GM12878 (cell line): ENCODE measurements at regions not wholly inside any gene's neighbourhood (a gene's known extent, or its start where the extent isn't known, plus 50 kb on each side); places are given as distances from the start of the nearest gene placed in this dataset.

Source experiments
- ATAC-seq: fragments of 200-7000 bp; cut with Tn5 transposase; 3 replicates; pipeline ENCODE4 v1.9.1; 2020; ENCODE audit warnings: mild to moderate bottlenecking, moderate library complexity
- BruUV-seq: library from RNA; stranded (reverse); fragments of 400-500 nt; replicated peaks from 2 replicates; lab custom pipeline; 2021; lab: Mats Ljungman, UMichigan
- CTCF ChIA-PET: fragments of 300-600 bp; sonication (Branson Sonifier 250); formaldehyde crosslinking; extraction: SDS; loops from one replicate; lab custom pipeline; 2021; ENCODE audit warnings: inconsistent platforms; lab: Yijun Ruan, JAX
- POLR2A ChIA-PET: fragments of 350-600 bp; formaldehyde crosslinking; extraction: SDS; loops from one replicate; lab custom pipeline; 2021; ENCODE audit warnings: inconsistent platforms; lab: Charles Lee
- RAD21 ChIA-PET: fragments of 300-600 bp; sonication (Branson Sonifier 250); formaldehyde crosslinking; loops from one replicate; lab custom pipeline; 2023; ENCODE audit warnings: antibody characterized with exemption; ENCODE audit not compliant: unreplicated experiment; lab: Charles Lee
- SMC1A ChIA-PET: fragments of 300-600 bp; sonication (Branson Sonifier 250); formaldehyde crosslinking; loops from one replicate; lab custom pipeline; 2023; ENCODE audit not compliant: unreplicated experiment, uncharacterized antibody; lab: Charles Lee
- DNase-seq: peaks from one replicate; pipeline ENCODE4 v3.0.0-alpha.2; 2011; ENCODE audit warnings: low read depth, low spot score
- FAIRE-seq: peaks from 3 replicates; lab custom pipeline; 2011; peaks lifted over from hg19 to GRCh38; lab: Jason Lieb, UNC
- H2AFZ ChIP-seq: 2 replicates; pipeline ENCODE4 v1.6.0; 2011; ENCODE audit warnings: low read depth, low read length, control low read depth; ENCODE audit not compliant: control insufficient read depth
- H3K27ac ChIP-seq: 2 replicates; pipeline ENCODE4 v1.5.1; 2011; ENCODE audit warnings: control low read depth; ENCODE audit not compliant: control insufficient read depth, insufficient read depth
- H3K27me3 ChIP-seq, 2 experiments: replicated peaks in 1 of 2; 2 replicates each; pipeline versions ENCODE4 v1.6.0 to v1.6.1; 2011; ENCODE audit warnings: low read length in 1 of 2; ENCODE audit not compliant: control insufficient read depth in 2 of 2, insufficient read depth in 2 of 2
- H3K36me3 ChIP-seq, 2 experiments: 2 replicates each; pipeline ENCODE4 v1.5.1; 2011; ENCODE audit warnings: low read length in 1 of 2; ENCODE audit not compliant: control insufficient read depth in 2 of 2, insufficient read depth in 2 of 2
- H3K4me1 ChIP-seq: 2 replicates; pipeline ENCODE4 v1.6.1; 2011; ENCODE audit warnings: mild to moderate bottlenecking, low read length, moderate library complexity, mixed read lengths; ENCODE audit not compliant: control insufficient read depth, insufficient read depth
- H3K4me2 ChIP-seq: 2 replicates; pipeline ENCODE4 v1.6.0; 2011; ENCODE audit warnings: control low read depth; ENCODE audit not compliant: control insufficient read depth, insufficient read depth
- H3K4me3 ChIP-seq: fragments of 200-600 bp; sonication (generic); 2 replicates; pipeline ENCODE4 v1.5.1; 2016
- H3K79me2 ChIP-seq: 2 replicates; pipeline ENCODE4 v1.6.0; 2011; ENCODE audit warnings: low read length; ENCODE audit not compliant: control insufficient read depth, insufficient read depth
- H3K9ac ChIP-seq: 2 replicates; pipeline ENCODE4 v1.8.0; 2011; ENCODE audit warnings: low read length, control low read depth, mixed read lengths; ENCODE audit not compliant: control insufficient read depth, insufficient read depth
- H3K9me3 ChIP-seq: replicated peaks from 3 replicates; pipeline ENCODE4 v1.5.1; 2011; ENCODE audit warnings: mild to moderate bottlenecking, low read length; ENCODE audit not compliant: control insufficient read depth, insufficient read depth
- H4K20me1 ChIP-seq: 2 replicates; pipeline ENCODE4 v1.6.0; 2011; ENCODE audit not compliant: control insufficient read depth, insufficient read depth
- BACH1 ChIP-seq: fragments of 450-650 bp; IDR thresholded peaks from 2 replicates; pipeline ENCODE4 v1.6.1; 2017; ENCODE audit warnings: mild to moderate bottlenecking, borderline replicate concordance
- BRCA1 ChIP-seq: IDR thresholded peaks from 2 replicates; pipeline ENCODE4 v1.6.1; 2011; ENCODE audit warnings: low read depth, low read length, improper control_type of control experiment
- CEBPB ChIP-seq, 2 experiments: fragments of 150-350 bp in 1 of 2; IDR thresholded peaks; 2 replicates each; pipeline ENCODE4 v1.6.1; 2012 to 2014; ENCODE audit warnings: low read depth in 2 of 2, low read length in 2 of 2, borderline replicate concordance in 1 of 2, inconsistent platforms in 1 of 2
- DPF2 ChIP-seq: fragments of 450-650 bp; IDR thresholded peaks from 2 replicates; pipeline ENCODE4 v1.6.1; 2017; ENCODE audit warnings: mild to moderate bottlenecking
- GABPA ChIP-seq: IDR thresholded peaks from 2 replicates; pipeline ENCODE4 v1.6.1; 2014; ENCODE audit warnings: antibody characterized with exemption, low read depth, mild to moderate bottlenecking, inconsistent platforms
- NRF1 ChIP-seq: conservative IDR thresholded peaks from 2 replicates; pipeline ENCODE4 v1.6.1; 2011; ENCODE audit warnings: mild to moderate bottlenecking, low read depth, low read length, improper control_type of control experiment
- RFX5 ChIP-seq: IDR thresholded peaks from 2 replicates; pipeline ENCODE4 v1.6.1; 2011; ENCODE audit warnings: low read depth, low read length, improper control_type of control experiment
- SMC3 ChIP-seq: IDR thresholded peaks from 2 replicates; pipeline ENCODE4 v1.6.1; 2011; ENCODE audit warnings: low read length, improper control_type of control experiment, borderline replicate concordance
- SPI1 ChIP-seq: IDR thresholded peaks from 2 replicates; pipeline ENCODE4 v1.6.1; 2011; ENCODE audit warnings: low read depth, mild to moderate bottlenecking, low read length, moderate library complexity, borderline replicate concordance; ENCODE audit not compliant: insufficient read depth
- TARDBP ChIP-seq: IDR thresholded peaks from 2 replicates; pipeline ENCODE4 v1.6.1; 2016; ENCODE audit warnings: borderline replicate concordance
- ZNF622 ChIP-seq: fragments of 450-650 bp; IDR thresholded peaks from 2 replicates; pipeline ENCODE4 v1.6.1; 2017; ENCODE audit warnings: mild to moderate bottlenecking, inconsistent platforms
- WGBS: methylation state at CpG from one replicate; pipeline ENCODE4 v1.1.6; 2016; ENCODE audit warnings: low lambda C conversion rate; ENCODE audit not compliant: insufficient replicate concordance, insufficient coverage; ENCODE audit errors: missing lambda C conversion rate; 5-methylcytosine and 5-hydroxymethylcytosine counted together
- in situ Hi-C: fragments of 300-500 bp; cut with MboI; formaldehyde crosslinking; loops from 9 replicates; pipeline ENCODE4 v1.14.3; 2018; ENCODE audit warnings: mixed read lengths
- intact Hi-C: fragments of 100-400 bp; cut with micrococcal nuclease; formaldehyde crosslinking; loops from one replicate; pipeline ENCODE4 v1.14.2; 2022; ENCODE audit not compliant: unreplicated experiment
- TF ChIP-seq, protein P1 (sequence below): IDR thresholded peaks from 2 replicates; pipeline ENCODE4 v1.6.1; 2012; ENCODE audit warnings: low read length, inconsistent platforms
- TF ChIP-seq, protein P2 (sequence below): IDR thresholded peaks from 2 replicates; pipeline ENCODE4 v1.6.1; 2011; ENCODE audit warnings: borderline replicate concordance, low read depth, mild to moderate bottlenecking, moderate library complexity, low read length; ENCODE audit not compliant: insufficient read depth, poor library complexity, severe bottlenecking

DNA sequence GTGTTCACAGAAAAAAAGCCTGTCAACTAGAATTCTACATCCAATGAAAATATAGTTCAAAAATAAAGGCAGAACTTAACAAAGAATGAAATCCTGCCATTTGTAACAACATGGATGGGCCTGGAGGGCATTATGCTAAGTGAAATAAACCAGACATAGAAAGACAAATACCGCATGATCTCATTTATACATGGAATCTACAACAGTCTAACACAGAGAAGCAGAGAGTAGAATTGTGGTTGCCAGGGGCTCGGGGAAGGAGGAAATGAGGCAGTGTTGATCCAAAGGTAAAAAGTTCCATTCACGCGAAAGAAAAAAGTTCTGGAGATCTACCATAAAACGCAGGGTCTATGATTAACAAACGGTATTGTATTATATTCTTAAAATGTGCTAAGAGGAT is 282.6 kb downstream of the MRPL39 start (continued):
- TF ChIP-seq, protein P1, sequence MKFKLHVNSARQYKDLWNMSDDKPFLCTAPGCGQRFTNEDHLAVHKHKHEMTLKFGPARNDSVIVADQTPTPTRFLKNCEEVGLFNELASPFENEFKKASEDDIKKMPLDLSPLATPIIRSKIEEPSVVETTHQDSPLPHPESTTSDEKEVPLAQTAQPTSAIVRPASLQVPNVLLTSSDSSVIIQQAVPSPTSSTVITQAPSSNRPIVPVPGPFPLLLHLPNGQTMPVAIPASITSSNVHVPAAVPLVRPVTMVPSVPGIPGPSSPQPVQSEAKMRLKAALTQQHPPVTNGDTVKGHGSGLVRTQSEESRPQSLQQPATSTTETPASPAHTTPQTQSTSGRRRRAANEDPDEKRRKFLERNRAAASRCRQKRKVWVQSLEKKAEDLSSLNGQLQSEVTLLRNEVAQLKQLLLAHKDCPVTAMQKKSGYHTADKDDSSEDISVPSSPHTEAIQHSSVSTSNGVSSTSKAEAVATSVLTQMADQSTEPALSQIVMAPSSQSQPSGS = no peak
- TF ChIP-seq ZNF622 (no peak), DPF2 (no peak), NRF1 (no peak), CEBPB (IDR thresholded peaks at IDR 0.05; ENCODE audit: borderline replicate concordance in 1 of 2, low read depth in 2 of 2, low read length in 2 of 2) (no peak), SPI1 (no peak), TARDBP (no peak), SMC3 (no peak), RFX5 (no peak)

DNA sequence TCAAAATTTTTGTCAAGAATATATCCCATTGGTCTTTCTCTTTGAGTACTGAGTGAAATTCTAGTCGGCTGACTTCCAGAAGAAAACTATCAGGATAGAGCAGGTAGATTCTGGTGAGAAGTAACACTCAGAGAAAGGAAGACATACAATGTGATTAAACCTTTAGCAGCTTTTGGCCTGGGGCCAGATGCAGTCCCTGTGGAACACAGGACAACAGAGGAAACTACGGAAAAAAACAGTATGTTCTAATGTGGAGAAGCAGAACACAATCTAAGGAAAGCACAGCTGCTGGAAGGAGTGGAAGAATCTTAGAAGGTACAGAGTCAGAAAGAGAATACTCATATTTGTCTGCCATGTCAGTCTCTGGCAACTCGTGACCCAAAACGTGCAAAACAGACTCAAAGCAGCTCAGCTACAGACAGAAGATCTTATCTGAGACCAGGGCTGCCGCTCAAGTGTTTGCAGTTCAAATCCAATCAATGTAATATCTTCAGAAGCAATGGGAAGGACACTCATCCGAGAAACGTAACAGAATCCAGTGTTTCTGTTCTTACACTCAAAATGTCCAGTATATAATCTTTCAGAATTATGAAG is 283.8 kb downstream of the MRPL39 start:
- CTCF ChIA-PET = no interaction called here
- WGBS = 91% methylated on average over 7 of the region's 7 CpGs
- intact Hi-C loops (no loop called here), in situ Hi-C loops (no loop called here)
- Histone ChIP-seq H4K20me1 (no peaks in the 10 kb centered on the region), H3K4me1 (no peaks in the 10 kb centered on the region), H3K9me3 (no peaks in the 10 kb centered on the region; the same call in 2 of the 3 replicates), H3K27ac (no peak overlapping the region), H3K4me2 (no peak overlapping the region), H3K79me2 (no peaks in the 10 kb centered on the region), H2AFZ (no peak overlapping the region), H3K27me3 (no peaks in the 10 kb centered on the region)
- DNase-seq = no peak
- RAD21 ChIA-PET = no interaction called here
- SMC1A ChIA-PET = no interaction called here
- TF ChIP-seq, protein P2, sequence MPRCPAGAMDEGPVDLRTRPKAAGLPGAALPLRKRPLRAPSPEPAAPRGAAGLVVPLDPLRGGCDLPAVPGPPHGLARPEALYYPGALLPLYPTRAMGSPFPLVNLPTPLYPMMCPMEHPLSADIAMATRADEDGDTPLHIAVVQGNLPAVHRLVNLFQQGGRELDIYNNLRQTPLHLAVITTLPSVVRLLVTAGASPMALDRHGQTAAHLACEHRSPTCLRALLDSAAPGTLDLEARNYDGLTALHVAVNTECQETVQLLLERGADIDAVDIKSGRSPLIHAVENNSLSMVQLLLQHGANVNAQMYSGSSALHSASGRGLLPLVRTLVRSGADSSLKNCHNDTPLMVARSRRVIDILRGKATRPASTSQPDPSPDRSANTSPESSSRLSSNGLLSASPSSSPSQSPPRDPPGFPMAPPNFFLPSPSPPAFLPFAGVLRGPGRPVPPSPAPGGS = no peak
- no peak for TF ChIP-seq GABPA
- no peak for TF ChIP-seq CEBPB (IDR thresholded peaks at IDR 0.05; ENCODE audit: borderline replicate concordance in 1 of 2, low read depth in 2 of 2, low read length in 2 of 2)
- TF ChIP-seq BACH1 = no peak
- no peak for TF ChIP-seq BRCA1
- TF ChIP-seq, all 136 proteins: peak for 0
- FAIRE-seq (no peak), ATAC-seq (no peak)
- POLR2A ChIA-PET = no interaction called here
- Histone ChIP-seq H3K9ac (no peak overlapping the region), H3K4me3 (no peak overlapping the region), H3K36me3 (no peaks in the 10 kb centered on the region; a peak in 1 of 4 replicates)
- no TSS peak for BruUV-seq
